ENCODE measurements at regions not wholly inside any gene's neighbourhood (a gene's known extent, or its start where the extent isn't known, plus 50 kb on each side); places are given as distances from the start of the nearest gene placed in this dataset.
"Not testable (repeated sequence)": the region's sequence is repeated elsewhere in the genome, so short reads cannot be mapped to it uniquely, and the experiment has no call there.

DNA sequence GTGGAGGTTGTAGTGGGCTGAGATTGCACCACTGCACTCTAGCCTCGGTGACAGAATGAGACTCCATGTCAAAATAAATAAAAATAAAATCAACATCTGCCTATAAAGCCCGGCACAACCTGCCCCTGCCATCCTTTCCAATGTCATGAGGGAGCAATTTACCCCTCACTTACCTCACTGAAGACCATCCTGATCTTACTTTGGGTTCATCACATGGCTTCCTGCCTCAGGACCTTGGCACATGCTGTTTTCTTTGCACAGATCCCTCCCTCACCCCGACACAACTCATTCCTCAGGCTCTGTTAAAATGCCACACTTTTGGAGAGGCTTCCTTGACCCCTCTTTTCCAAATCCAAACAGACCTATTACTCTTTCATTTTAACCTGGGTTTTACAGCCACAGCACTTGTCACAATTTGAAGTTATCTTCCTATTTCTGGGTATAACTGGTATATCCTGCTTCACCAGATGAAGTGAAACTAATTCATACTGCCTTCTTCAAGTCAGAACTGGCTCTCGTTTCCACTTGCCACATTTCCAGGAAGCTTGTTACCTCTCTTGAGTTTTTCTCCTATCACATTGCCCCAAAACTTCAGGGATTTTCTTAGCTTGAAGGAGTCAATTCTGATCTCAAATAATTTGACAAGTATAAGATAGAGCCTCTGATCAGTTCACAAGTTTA lies 69.3 kb upstream of the PARD3 start:
- no peak for TF ChIP-seq CTCF (IDR thresholded peaks at IDR 0.05; ENCODE audit: unreplicated experiment)
- Mint-ChIP-seq H3K4me3 (ENCODE audit: unreplicated experiment) (no peak overlapping the region), H3K27ac (ENCODE audit: unreplicated experiment) (no peak overlapping the region), H3K36me3 (ENCODE audit: low read depth, unreplicated experiment) (no peaks in the 10 kb centered on the region), H3K9me3 (ENCODE audit: unreplicated experiment) (no peaks in the 10 kb centered on the region), H3K4me1 (ENCODE audit: unreplicated experiment) (no peaks in the 10 kb centered on the region), H3K27me3 (ENCODE audit: unreplicated experiment) (no peaks in the 10 kb centered on the region)
- no peak for DNase-seq (ENCODE audit: low spot score)

GRCh38 chr10:34880817-34881216 lies 65.7 kb upstream of the PARD3 start:
- H3K36me3 Mint-ChIP-seq (ENCODE audit: low read depth, unreplicated experiment), result no peaks in the 10 kb centered on the region
- DNase-seq (ENCODE audit: low spot score), result no peak
- no peaks in the 10 kb centered on the region for H3K4me1 Mint-ChIP-seq (ENCODE audit: unreplicated experiment)
- TF ChIP-seq CTCF (IDR thresholded peaks at IDR 0.05; ENCODE audit: unreplicated experiment), result no peak
- no peak overlapping the region for H3K4me3 Mint-ChIP-seq (ENCODE audit: unreplicated experiment)
- H3K27me3 Mint-ChIP-seq (ENCODE audit: unreplicated experiment), result no peaks in the 10 kb centered on the region
- no peak overlapping the region for H3K27ac Mint-ChIP-seq (ENCODE audit: unreplicated experiment)
- no peaks in the 10 kb centered on the region for H3K9me3 Mint-ChIP-seq (ENCODE audit: unreplicated experiment)

DNA sequence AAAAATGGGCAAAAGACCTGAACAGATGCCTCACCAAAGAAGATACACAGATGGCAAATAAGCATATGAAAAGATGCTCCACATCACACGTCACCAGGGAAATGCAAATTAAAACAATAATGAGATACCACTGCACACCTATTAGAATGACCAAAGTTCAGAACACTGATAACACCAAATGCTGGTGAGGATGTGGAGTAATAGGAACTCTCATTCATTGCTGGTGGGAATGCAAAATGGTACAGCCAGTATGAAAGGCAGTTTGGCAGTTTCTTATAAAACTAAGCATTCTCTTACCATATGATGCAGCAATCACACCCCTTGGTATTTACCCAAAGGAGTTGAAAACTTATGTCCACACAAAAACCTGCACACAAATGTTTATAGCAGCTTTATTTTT lies 63.6 kb upstream of the PARD3 start:
- H3K4me1 Mint-ChIP-seq (ENCODE audit: unreplicated experiment); H3K36me3 Mint-ChIP-seq (ENCODE audit: low read depth, unreplicated experiment); H3K9me3 Mint-ChIP-seq (ENCODE audit: unreplicated experiment); H3K27ac Mint-ChIP-seq (ENCODE audit: unreplicated experiment); DNase-seq (ENCODE audit: low spot score); H3K4me3 Mint-ChIP-seq (ENCODE audit: unreplicated experiment); H3K27me3 Mint-ChIP-seq (ENCODE audit: unreplicated experiment): not testable (repeated sequence)

GRCh38 chr10:34875061-34875460 lies 60.0 kb upstream of the PARD3 start:
- H3K36me3 Mint-ChIP-seq (ENCODE audit: low read depth, unreplicated experiment), result no peaks in the 10 kb centered on the region
- TF ChIP-seq CTCF (IDR thresholded peaks at IDR 0.05; ENCODE audit: unreplicated experiment), result no peak
- H3K27me3 Mint-ChIP-seq (ENCODE audit: unreplicated experiment), result peaks cover 5% of the 10 kb centered on the region
- no peaks in the 10 kb centered on the region for H3K4me1 Mint-ChIP-seq (ENCODE audit: unreplicated experiment)
- no peaks in the 10 kb centered on the region for H3K9me3 Mint-ChIP-seq (ENCODE audit: unreplicated experiment)
- H3K27ac Mint-ChIP-seq (ENCODE audit: unreplicated experiment), result no peak overlapping the region
- no peak overlapping the region for H3K4me3 Mint-ChIP-seq (ENCODE audit: unreplicated experiment)
- DNase-seq (ENCODE audit: low spot score), result no peak

GRCh38 chr10:34872820-34873219 lies 57.7 kb upstream of the PARD3 start:
- Mint-ChIP-seq H3K4me1 (ENCODE audit: unreplicated experiment) (peaks cover 10% of the 10 kb centered on the region), H3K27ac (ENCODE audit: unreplicated experiment) (no peak overlapping the region), H3K27me3 (ENCODE audit: unreplicated experiment) (peaks cover 5% of the 10 kb centered on the region), H3K4me3 (ENCODE audit: unreplicated experiment) (no peak overlapping the region), H3K36me3 (ENCODE audit: low read depth, unreplicated experiment) (no peaks in the 10 kb centered on the region), H3K9me3 (ENCODE audit: unreplicated experiment) (no peaks in the 10 kb centered on the region)
- no peak for DNase-seq (ENCODE audit: low spot score)
- TF ChIP-seq CTCF (IDR thresholded peaks at IDR 0.05; ENCODE audit: unreplicated experiment), result no peak
